ENCODE measurements at regions not wholly inside any gene's neighbourhood (a gene's known extent, or its start where the extent isn't known, plus 50 kb on each side); places are given as distances from the start of the nearest gene placed in this dataset.

- no peak for TF ChIP-seq CTCF (IDR thresholded peaks at IDR 0.05)
- TF ChIP-seq POLR2A (IDR thresholded peaks at IDR 0.05): no peak
Measured at GRCh38 chr6:134690048-134690447, 259.9 kb downstream of the ALDH8A1 start.

Measured in right lobe of liver (tissue), 4 donors.